OCI-LY3 (cell line): ENCODE measurements at regions not wholly inside any gene's neighbourhood (a gene's known extent, or its start where the extent isn't known, plus 50 kb on each side); places are given as distances from the start of the nearest gene placed in this dataset.

Experiments
- EZH2phosphoT487 ChIP-seq: fragments of 200-600 bp; shearing (Covaris generic); IDR thresholded peaks from 2 replicates; pipeline ENCODE4 v1.6.1; 2018; ENCODE audit warnings: antibody characterized with exemption, mixed run types, low read depth
- TF ChIP-seq, protein P1 (sequence below): fragments of 200-600, 300-600 bp; sonication (generic); IDR thresholded peaks from 2 replicates; pipeline ENCODE4 v1.5.1; 2014; ENCODE audit warnings: antibody characterized with exemption, low read length, low read depth

DNA sequence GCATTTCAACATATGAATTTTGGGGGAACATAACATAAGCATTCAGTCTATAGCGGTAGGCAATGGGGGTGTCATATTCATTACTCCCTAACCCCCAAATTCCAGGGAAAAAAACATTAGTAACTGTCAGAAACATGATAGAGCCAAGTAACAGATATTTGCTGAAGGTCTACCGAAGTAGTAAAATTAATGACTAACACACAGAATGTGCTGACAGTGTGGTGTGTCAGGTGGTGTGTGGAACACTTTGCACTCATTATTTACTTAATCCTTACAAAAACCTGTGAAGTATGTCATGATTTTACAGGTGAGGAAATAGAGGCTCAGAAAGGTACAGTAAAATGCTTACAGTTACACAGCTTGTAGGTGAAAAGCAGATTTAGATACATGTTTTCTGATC, 85.4 kb upstream of the RHOBTB1 start:
- TF ChIP-seq, protein P1, sequence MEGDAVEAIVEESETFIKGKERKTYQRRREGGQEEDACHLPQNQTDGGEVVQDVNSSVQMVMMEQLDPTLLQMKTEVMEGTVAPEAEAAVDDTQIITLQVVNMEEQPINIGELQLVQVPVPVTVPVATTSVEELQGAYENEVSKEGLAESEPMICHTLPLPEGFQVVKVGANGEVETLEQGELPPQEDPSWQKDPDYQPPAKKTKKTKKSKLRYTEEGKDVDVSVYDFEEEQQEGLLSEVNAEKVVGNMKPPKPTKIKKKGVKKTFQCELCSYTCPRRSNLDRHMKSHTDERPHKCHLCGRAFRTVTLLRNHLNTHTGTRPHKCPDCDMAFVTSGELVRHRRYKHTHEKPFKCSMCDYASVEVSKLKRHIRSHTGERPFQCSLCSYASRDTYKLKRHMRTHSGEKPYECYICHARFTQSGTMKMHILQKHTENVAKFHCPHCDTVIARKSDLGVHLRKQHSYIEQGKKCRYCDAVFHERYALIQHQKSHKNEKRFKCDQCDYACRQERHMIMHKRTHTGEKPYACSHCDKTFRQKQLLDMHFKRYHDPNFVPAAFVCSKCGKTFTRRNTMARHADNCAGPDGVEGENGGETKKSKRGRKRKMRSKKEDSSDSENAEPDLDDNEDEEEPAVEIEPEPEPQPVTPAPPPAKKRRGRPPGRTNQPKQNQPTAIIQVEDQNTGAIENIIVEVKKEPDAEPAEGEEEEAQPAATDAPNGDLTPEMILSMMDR = no peak
- no peak for TF ChIP-seq EZH2phosphoT487
